OCI-LY3 (cell line): ENCODE measurements at regions not wholly inside any gene's neighbourhood (a gene's known extent, or its start where the extent isn't known, plus 50 kb on each side); places are given as distances from the start of the nearest gene placed in this dataset.

Experiments used
- H2AFZ ChIP-seq: fragments of 200-600, 300-600 bp; shearing (Covaris generic); 2 replicates; pipeline ENCODE4 v1.6.0; 2014; ENCODE audit warnings: antibody characterized with exemption, low read depth, low read length
- H3K27ac ChIP-seq: fragments of 200-600, 300-600 bp; sonication (generic); 2 replicates; pipeline ENCODE4 v1.5.1; 2014; ENCODE audit warnings: mild to moderate bottlenecking, low read length, moderate library complexity, mixed read lengths
- H3K27me3 ChIP-seq: fragments of 200-600, 300-600 bp; sonication (generic); 2 replicates; pipeline ENCODE4 v1.6.1; 2014; ENCODE audit warnings: low read depth, low read length, mixed read lengths
- H3K36me3 ChIP-seq: fragments of 200-600, 300-600 bp; sonication (generic); replicated peaks from 2 replicates; pipeline ENCODE3; 2014; ENCODE audit warnings: low read depth, low read length, mixed read lengths
- H3K4me1 ChIP-seq: fragments of 300-600, 200-600 bp; sonication (generic); 2 replicates; pipeline ENCODE4 v1.6.1; 2014; ENCODE audit warnings: low read length, mixed read lengths
- H3K4me2 ChIP-seq: fragments of 200-600, 300-600 bp; sonication (generic); 2 replicates; pipeline ENCODE4 v1.6.1; 2014; ENCODE audit warnings: low read length, mixed read lengths
- H3K4me3 ChIP-seq: fragments of 300-600, 200-600 bp; sonication (generic); 2 replicates; pipeline ENCODE4 v1.5.1; 2014; ENCODE audit warnings: antibody characterized with exemption, mild to moderate bottlenecking, low read length, moderate library complexity
- H3K79me2 ChIP-seq: fragments of 300-600, 200-600 bp; shearing (Covaris generic); 2 replicates; pipeline ENCODE4 v1.6.1; 2014; ENCODE audit warnings: mild to moderate bottlenecking, low read length, mixed read lengths
- H3K9ac ChIP-seq: fragments of 300-600, 200-600 bp; shearing (Covaris generic); 2 replicates; pipeline ENCODE4 v1.6.0; 2014; ENCODE audit warnings: mild to moderate bottlenecking, low read length, moderate library complexity
- H3K9me3 ChIP-seq: fragments of 200-600, 300-600 bp; shearing (Covaris generic); 2 replicates; pipeline ENCODE4 v1.6.1; 2014; ENCODE audit warnings: low read length, mixed read lengths; ENCODE audit not compliant: insufficient read depth
- H4K20me1 ChIP-seq: fragments of 200-600, 300-600 bp; sonication (generic); 2 replicates; pipeline ENCODE4 v1.6.1; 2016; ENCODE audit warnings: low read length, mixed read lengths; ENCODE audit not compliant: insufficient read depth
- CTCF ChIP-seq: fragments of 200-600, 300-600 bp; sonication (generic); IDR thresholded peaks from 2 replicates; pipeline ENCODE4 v1.5.1; 2014; ENCODE audit warnings: antibody characterized with exemption, low read length, low read depth
- EZH2phosphoT487 ChIP-seq: fragments of 200-600 bp; shearing (Covaris generic); IDR thresholded peaks from 2 replicates; pipeline ENCODE4 v1.6.1; 2018; ENCODE audit warnings: antibody characterized with exemption, mixed run types, low read depth

- Histone ChIP-seq H3K4me1 (no peaks in the 10 kb centered on the region), H3K9ac (no peak overlapping the region), H3K4me3 (no peak overlapping the region), H3K27me3 (no peaks in the 10 kb centered on the region), H3K36me3 (no peaks in the 10 kb centered on the region), H3K9me3 (no peaks in the 10 kb centered on the region), H3K27ac (no peak overlapping the region), H4K20me1 (no peaks in the 10 kb centered on the region), H3K4me2 (no peak overlapping the region), H3K79me2 (no peaks in the 10 kb centered on the region), H2AFZ (no peak overlapping the region)
- TF ChIP-seq EZH2phosphoT487 (no peak), CTCF (no peak)
Observed at GRCh38 chr10:8696746-8697145, 642.3 kb downstream of the GATA3 start.

GRCh38 chr10:8700689-8701088 lies 646.2 kb downstream of the GATA3 start:
- no peak overlapping the region for H2AFZ ChIP-seq
- H3K4me3 ChIP-seq: no peak overlapping the region
- no peaks in the 10 kb centered on the region for H3K79me2 ChIP-seq
- TF ChIP-seq EZH2phosphoT487: no peak
- TF ChIP-seq CTCF: no peak
- no peak overlapping the region for H3K4me2 ChIP-seq
- no peaks in the 10 kb centered on the region for H3K36me3 ChIP-seq
- no peak overlapping the region for H3K27ac ChIP-seq
- no peaks in the 10 kb centered on the region for H4K20me1 ChIP-seq
- H3K9ac ChIP-seq: no peak overlapping the region
- no peaks in the 10 kb centered on the region for H3K9me3 ChIP-seq
- H3K27me3 ChIP-seq: no peaks in the 10 kb centered on the region
- no peaks in the 10 kb centered on the region for H3K4me1 ChIP-seq

GRCh38 chr10:8702181-8702580 lies 647.7 kb downstream of the GATA3 start:
- Histone ChIP-seq H3K36me3 (no peaks in the 10 kb centered on the region), H3K4me1 (no peaks in the 10 kb centered on the region), H3K27me3 (no peaks in the 10 kb centered on the region), H2AFZ (no peak overlapping the region), H3K4me3 (no peak overlapping the region), H3K9me3 (no peaks in the 10 kb centered on the region), H3K9ac (no peak overlapping the region), H3K79me2 (no peaks in the 10 kb centered on the region), H3K27ac (no peak overlapping the region), H3K4me2 (no peak overlapping the region), H4K20me1 (no peaks in the 10 kb centered on the region)
- TF ChIP-seq EZH2phosphoT487: no peak
- TF ChIP-seq CTCF: no peak

GRCh38 chr10:8705415-8705814 lies 650.9 kb downstream of the GATA3 start:
- H2AFZ ChIP-seq: no peak overlapping the region
- H4K20me1 ChIP-seq: no peaks in the 10 kb centered on the region
- no peak overlapping the region for H3K9ac ChIP-seq
- H3K9me3 ChIP-seq: no peaks in the 10 kb centered on the region
- no peak overlapping the region for H3K4me3 ChIP-seq
- H3K27me3 ChIP-seq: no peaks in the 10 kb centered on the region
- H3K27ac ChIP-seq: no peak overlapping the region
- TF ChIP-seq CTCF: no peak
- no peak for TF ChIP-seq EZH2phosphoT487
- no peak overlapping the region for H3K4me2 ChIP-seq
- H3K79me2 ChIP-seq: no peaks in the 10 kb centered on the region
- no peaks in the 10 kb centered on the region for H3K4me1 ChIP-seq
- H3K36me3 ChIP-seq: no peaks in the 10 kb centered on the region
